ENCODE measurements at regions not wholly inside any gene's neighbourhood (a gene's known extent, or its start where the extent isn't known, plus 50 kb on each side); places are given as distances from the start of the nearest gene placed in this dataset.

DNA sequence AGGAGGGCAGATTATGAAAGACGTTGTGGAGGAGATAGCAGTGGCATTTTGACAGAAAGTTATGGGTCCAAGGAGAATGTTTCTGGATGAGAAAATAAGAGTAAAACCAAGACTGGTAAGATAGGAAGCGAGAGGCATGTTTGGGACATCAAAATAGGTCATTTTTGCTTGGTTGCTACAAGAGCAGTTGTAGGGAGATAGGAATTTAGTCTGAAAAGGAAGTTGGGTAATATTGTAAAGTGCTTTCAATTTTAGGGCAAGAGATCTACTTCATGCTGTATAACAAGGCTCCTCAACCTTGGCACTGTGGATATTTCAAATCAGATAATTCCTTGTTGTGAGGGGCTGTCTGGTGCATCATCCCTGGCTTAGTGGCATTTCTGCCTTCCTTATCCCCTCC is 118.0 kb upstream of the DPH6 start:
- no peak for DNase-seq

DNA sequence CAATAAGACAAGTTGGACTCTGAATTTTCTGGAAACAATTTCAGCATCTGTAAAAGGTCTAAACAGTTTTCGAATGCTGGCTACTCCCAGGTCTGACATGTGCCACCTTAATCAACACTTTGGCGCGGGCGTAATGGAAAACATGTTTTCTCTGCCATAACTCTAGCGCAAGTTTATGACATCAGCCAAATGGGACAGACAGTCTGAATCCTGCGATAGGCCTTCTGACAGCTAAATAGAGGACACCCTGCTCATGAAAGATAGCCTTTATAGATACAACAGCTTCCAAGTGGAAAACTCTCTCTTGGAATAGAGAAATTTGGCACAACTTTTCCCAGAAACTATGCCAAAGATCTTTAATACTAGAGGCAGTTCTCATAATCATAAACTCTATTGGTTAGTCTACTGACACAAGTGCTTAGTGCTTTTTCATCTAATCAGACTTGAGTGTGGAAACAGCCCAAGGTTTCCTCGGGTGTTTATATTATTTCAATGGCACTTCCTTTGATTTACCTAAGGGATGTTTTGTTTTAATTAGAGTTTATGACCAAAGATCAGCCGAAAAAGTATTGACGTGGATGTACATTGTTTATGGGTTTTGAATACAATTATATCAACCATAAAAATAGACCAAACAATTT is 120.1 kb upstream of the DPH6 start:
- DNase-seq, result no peak

DNA sequence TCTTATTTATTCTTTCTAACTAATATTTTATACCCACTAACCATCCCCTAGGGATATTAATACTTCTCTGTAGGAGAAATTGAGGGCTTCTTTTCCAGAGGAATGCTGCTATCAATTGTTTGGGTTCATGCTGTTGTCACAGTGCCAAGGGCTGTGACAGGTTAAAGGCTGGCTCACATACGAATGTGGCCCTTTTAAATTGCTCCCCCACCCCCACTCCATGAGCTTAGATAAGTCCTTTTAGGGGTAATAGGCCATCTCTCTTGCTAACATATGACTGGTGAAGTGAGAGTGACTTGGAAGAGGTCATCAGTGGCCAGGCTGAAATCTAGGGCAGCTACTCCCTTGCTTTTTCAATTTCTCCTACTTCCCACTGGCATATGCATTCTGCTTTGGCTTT is 121.9 kb upstream of the DPH6 start:
- DNase-seq, result no peak

DNA sequence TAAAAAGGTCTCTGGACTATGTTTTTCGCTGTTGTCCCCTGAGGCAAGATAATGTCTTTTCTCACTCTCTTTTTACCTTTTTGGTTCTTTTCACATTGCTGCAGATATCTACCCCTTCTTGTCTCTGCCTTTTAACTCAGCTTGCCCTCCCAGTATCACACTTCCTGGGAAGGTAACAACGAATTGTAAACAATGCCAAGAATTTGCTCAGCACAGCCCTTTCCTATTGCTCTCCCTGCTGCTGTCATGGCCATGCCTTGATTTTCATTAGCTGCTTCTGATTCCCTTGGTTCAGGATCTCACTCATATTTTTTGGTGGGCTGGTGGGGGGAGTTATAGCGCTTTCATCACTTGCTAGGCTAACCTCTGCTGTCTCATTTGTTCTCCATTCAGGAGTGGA is 123.1 kb upstream of the DPH6 start:
- no peak for DNase-seq

DNA sequence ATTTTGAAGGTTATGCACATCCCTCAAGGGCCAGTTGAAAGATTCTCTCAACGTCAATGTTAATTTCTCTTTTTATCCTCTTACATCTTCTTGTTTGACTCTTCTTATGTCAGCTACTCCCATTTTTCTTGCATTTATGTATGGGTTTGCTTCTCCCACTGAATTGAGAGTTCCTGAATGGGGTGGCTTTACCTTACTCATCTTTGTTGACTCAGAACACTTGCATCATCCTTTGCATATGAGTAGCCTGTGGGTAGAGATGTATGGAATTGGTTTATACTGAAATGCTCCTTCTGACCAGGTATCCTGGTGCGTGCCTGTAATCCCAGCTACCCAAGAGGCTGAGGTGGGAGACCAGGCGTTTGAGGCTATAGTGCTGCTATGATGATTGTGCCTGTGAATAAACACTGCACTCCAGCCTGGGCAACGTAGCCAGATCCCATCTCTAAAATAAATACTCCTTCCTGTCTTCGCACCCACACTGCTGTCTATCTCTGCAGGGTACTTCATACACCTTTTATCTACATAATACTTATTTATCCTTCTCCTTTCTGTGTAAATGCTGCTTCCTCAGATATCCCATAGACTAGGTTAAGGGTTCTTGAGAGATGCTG is 123.6 kb upstream of the DPH6 start:
- no peak for DNase-seq

DNA sequence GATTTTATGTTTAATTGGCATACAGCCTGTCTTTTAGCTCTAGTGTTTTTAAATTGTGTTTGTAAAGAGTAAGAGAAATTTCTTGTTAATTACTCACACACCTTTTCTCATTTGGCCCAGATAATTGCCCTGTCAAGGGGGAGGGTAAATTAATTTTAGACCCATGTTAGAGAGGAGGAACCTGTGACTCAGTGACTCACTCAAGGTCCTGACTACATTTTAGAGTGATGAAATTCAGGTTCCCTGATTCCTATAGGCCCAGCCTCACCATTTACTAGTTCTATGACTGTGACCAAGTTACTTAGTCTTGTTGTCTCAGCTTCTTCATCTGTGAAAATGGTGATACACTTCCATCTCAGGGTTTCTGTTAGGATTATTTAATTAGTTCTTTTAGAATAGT is 125.2 kb upstream of the DPH6 start:
- no peak for DNase-seq

DNA sequence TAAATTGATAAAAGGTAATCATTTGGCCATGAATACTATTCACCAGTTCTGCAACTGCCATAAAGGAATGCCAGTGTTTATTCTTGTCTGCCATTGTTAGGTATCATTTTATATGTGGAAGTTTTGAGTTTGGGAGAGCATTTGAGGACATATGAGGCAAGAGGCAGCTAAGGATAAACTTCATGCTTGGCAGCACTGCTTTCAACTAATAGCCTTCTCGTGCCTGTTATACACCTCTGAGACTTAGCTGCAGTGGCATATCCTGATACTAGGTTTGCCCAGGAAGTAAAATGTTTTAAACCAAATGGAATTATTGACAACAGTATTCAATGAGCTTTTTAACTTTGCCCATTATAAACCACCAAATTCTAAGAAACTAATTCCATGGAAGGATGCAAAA is 126.0 kb upstream of the DPH6 start:
- no peak for DNase-seq

DNA sequence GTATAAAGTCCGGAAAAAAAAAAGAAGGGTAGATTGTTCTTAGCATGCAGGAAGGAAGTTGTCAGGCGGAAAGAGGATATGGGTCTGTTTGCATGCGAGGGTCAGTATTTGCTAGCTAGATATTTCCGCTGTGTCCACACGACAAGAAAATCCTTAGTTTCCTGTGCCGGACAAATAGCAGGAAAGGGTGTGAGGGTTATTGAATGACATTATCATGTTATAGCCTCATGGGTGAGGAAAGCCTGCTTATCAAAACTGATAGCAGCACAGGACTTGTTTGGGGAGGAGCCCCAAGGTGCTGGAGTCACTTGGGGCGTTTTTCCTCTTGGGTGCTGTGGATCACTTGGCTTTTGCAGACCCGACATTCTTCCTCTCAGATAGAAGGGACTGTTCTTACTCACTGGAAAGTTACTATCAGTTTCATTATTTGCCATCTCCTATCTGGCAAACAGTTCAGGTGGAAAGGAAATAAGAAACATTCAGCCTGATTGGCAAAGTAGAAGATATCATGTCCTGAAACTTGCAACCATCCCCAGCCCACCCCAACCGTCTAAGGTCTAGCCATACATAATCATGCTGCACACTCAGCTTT is 127.2 kb upstream of the DPH6 start:
- DNase-seq, result no peak

DNA sequence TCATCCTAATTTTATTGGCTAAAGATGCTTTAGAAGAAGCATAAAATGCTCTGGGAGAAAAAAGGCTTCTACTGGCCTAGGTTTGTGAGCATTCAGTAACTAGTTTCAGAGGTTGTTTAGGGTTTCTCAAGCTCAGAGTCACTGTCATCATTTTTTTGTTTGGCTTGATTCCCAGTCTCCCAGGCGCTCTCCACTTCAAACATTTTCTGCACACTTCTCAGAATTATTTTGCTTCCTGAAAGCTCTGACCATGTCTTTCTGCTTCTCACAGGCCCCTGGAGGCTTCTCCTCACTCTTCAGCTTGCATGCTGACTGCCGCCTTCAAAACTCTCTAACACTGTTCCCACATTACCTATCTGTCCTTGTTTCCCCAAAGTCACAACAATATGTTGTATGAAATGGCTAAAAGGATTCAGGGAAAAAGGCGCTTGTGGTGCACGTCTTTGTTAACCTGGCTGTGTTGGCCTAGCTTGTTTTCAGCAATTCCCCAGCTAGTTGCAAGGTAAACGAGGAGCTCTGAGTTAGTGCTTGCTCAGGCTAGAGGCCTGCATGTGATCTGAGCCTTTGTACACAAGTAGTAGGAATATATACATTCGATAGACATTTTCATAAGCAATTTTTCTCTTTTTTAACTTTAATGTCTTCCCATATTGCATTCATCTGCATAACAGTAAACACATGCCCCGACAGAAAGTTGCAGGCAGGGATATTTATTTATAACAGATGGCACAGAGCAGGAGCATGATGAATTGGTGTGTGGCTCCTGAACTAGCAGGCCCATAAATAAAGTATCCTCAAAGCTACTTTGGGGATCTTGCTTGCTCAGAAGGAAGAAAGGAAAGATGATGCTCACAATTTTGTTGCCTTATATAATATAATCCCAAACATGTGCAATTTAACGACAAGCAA is 129.2 kb upstream of the DPH6 start:
- DNase-seq, result no peak

DNA sequence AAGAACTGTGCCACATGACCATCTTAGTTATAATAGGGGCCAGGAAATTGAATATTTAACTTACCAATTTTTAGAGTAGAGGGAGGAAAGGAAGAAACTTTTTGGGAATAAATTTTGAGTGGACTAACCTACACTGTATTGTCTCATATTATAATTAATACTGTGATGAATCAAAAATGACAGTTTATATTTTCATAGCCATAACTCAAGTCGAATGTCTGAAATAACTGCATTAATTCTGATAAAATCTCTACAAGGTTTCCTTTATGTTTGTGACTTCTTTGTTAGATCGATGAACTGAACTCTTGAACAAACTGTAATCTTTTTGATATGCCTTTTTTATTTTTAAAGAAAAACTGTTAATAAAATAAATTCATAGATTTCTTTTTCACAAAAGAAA is 132.8 kb upstream of the DPH6 start:
- no peak for DNase-seq

DNA sequence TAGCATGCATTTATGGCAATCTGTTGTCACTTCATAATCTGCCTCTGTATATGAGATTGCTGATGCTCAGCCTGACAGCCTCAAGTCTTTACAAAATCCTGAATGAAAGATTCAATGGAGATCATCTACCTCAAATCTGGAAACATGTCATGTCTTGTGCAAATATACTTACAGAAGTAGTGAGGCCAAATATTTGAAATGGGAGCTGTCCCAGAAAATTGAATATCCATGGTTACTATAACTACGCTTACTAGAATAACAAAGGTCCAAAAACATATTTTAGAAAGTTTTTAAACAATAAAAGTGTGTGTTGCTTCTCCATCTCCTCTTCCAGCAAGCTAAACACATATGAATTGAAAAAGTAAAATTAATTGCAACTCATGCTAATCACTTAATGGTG is 133.2 kb upstream of the DPH6 start:
- no peak for DNase-seq

DNA sequence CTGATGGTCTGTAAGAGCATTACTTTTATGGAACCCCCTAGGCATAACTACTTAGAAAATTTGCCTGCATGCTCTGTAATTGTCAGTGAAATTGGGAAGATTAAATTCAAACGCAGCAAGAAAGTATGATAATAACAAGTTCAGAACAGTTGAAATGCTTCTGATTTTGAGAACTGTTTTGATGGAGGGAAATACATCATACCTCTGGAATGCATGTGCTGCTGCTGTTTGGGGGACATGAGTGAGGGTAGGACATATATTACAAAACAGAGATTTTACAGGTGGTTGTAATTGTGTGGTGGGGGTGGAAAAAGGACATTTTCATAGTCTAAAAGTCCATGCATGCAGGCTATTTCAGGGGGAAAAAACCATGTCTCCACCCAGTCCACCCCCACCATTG is 135.0 kb upstream of the DPH6 start:
- no peak for DNase-seq

DNA sequence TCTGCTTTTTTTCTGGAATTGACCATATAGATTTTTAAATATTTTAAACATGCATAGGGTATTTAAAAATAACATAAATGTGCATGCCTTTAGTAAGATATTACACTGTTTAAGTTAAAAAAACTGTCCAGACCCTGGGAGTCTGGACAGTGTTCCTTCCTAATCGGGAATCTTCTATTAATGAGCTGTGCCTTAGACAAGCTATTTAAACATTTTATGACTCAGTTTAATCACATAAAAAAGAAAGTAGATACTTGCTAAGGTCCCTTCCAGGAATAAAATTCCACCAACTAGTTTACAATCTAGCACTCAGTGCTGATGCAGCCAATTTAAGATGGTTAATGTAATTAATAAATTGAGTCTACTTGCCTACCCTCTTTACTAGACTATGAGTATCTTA is 140.4 kb upstream of the DPH6 start:
- DNase-seq, result no peak

DNA sequence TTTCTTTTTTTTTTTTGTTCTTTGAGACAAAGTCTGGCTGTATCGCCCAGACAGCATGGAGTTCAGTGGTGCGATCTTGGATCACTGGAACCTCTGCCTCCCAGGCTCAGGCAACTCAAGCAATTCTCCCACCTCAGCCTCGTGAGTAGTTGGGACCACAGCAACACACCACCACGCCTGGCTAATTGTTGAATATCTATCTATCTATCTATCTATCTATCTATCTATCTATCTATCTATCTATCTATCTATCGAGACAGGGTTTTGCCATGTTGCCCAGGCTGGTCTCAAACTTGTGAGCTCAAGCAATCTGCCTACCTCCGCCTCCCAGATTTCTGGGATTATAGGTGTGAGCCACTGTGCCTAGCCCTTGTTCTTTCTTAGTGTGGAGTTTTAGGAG is 143.3 kb upstream of the DPH6 start:
- DNase-seq, result no peak

DNA sequence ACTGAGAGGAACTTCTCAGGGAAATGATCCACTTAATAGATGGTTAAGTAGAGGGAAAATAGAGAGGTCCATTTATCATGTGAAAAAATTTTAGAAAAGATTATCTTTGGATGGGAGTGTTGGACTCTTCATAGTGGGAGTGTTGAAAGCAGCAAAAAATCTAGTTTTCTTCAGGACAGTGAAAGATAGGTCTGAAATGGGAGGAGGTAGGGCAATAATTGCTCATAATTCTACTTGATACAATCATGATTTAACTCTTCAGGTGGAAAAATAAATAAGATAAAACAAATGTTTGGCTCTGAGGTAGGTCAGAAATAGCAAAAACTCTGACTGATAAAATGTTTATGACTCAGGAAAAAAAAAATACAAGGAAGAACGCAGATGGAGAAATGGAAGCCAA is 144.1 kb upstream of the DPH6 start:
- DNase-seq, result no peak

DNA sequence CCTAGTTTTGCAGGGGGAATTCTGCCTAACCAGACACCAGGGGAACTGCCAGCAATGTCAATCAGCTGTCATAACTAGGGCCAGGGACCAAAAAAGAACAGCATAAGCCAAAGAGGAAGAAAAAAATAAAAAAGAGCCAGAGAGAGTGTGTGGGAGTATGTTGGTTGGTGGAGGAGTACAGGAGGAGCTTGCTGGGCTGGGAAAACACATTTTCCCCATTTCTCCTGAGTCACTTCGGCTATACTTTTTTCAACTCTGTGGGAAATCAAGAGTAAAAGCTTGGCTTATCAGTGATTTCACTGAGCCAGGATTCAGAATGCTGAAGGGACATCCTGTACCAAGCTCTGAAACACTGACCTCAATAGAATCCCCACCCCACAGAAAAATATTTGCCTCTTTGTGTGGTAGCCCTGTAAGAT is 144.7 kb upstream of the DPH6 start:
- DNase-seq, result no peak

DNA sequence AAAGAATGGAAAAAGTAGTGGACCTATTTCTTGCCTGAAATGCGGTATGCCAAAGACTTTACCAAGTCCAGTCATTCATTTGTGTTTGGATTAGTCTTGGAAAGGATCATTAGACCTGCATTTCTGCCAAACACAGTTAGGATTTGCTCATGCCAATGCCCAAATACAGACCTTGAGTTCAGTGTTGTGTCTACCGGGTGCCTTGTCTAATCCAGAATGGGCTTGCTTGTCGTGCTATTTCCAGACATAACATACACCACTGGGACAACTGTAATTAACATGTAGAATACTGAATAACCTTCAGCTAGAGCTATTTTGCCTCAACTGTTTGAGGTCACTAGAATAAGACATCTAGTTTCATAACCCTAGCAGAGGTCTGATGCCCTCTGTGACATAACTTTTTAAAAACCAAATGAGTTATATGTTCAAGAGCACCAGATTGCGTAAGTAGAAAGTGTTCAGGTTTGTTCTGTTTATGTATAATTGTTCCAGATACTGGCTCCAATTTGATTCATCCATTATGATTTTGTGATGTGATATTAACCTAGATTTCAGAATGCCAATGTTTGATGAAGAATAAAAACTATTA is 145.3 kb upstream of the DPH6 start:
- no peak for DNase-seq

DNA sequence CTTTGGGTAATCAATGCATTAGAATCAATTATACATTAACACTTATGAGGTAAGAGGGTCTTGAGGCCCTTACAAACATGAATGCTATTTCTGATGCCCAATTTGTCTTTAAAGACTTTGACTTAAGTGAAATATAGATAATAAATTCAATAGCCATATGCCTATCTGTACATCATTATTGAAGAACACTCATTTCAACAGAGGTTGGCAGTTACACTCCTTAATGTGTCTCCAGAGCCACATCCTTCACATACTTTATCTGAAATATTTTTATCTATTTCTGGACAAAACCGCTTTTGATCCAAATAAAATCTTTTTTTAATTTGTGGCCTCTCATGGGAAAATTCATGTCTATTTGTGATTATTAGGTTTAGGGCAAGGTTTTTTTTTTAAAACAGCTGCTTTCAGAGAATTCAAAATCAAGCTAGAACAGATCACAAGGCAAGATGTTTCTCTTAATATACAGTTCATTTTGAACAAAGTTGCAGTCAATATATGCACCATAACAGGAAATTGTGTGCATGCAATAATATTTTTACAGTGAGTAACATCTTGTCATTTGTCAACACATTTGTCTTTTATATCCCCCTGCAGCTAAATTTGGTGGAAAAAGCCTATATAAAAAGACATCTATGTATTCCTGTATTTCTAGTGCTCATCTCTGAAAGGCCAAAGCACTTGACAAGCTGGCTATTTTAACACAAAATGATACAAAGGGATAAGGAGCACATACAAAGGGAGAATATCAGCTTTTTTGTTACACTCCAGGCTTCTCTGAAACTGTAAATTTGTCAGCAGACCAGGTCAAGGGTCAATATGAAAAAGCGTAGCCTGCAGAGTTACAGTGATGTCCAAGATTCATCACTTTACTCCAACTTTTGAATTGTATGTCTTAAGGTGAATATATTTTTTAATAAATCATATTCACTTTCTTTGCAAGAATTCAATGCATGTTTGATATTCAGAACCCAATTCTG is 146.2 kb upstream of the DPH6 start:
- DNase-seq, result no peak

DNA sequence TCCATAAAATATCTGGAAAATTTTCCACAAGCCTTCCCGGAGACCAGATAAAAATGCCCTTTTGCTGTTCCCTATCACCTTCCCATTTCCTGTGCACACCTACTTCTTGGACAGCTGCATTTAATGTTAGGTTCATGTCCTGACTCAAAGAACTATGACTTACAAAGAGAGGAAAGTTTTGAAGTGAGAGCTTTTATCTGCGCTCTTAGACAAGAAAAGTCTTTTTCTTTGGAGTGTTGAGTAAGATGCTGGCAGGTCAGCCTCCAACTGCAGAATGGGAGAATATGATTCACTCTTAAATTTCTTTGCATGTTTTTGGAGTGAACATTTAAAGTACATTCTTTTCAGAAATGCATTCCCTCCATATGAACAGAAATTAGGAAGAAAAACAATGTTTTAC is 147.3 kb upstream of the DPH6 start:
- no peak for DNase-seq

DNA sequence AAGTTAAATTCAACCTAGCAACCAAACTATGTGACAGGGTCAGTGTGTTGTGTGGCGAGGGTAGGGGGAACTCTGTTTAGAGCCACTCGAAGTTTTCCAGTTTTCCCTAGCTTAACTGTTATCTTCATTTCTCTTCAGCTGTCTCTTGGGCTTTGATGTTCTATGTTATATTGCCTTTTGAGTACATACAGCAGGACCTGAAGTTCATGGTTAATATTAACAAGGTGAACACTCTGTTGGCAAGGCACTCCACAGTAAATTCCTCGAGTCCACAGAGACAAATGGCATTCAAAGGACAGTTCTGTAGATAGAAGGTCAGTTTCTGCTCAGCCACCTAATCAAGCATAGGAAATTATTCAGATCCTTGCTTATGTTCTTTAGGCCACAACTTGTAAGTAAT is 147.9 kb upstream of the DPH6 start:
- DNase-seq, result no peak

DNA sequence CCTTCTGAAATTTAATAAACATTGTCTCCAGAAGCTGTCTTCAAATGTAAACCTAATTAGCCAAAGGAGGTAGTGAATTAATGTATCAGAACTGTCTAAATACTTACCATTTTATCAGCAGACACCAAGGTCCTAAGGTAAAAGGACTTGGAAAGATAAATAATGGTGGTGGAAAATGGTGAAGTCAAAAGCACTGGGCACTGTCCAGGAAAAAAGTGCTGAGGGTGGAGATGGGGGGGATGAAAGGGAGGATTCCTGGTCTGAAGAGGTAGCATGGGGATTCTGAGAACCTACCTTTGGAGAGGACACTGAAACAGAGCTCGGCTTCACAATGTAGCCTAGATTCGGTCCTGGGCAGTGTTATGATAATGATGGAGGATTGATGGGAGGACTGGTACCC is 149.0 kb upstream of the DPH6 start:
- DNase-seq, result no peak

DNA sequence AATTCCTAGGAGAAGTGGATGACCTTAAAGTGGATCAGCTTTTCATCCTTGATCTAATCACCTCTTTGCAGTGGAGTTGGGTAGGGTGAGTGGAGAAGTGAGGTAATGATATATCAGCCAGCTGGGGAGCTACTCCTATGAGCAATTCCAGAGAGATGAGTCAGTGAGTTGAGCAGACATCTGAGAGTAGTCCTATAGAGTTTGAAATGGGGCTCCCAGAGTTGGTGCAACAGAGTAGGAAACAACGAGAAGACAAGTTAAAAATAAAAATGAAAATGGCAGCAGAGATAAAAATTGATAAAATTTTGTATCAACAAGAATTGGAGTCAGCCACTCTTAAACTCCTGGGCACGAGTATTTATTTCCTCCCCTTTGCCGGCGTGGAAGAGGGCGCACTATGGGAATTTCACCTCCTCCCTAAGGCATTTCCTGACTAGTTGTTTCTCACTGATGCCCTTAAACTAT is 150.8 kb upstream of the DPH6 start:
- peak; percentile 25 for DNase-seq
